K562 (cell line): ENCODE measurements at regions not wholly inside any gene's neighbourhood (a gene's known extent, or its start where the extent isn't known, plus 50 kb on each side); places are given as distances from the start of the nearest gene placed in this dataset.

Experiments used
- ATAC-seq: fragments of 200-7000 bp; cut with Tn5 transposase; 3 replicates; pipeline ENCODE4 v1.9.1; 2020; ENCODE audit warnings: moderate library complexity
- BruUV-seq: library from RNA; stranded (reverse); fragments of 400-500 nt; replicated peaks from 2 replicates; lab custom pipeline; 2021; lab: Mats Ljungman, UMichigan
- CTCF ChIA-PET: fragments of 300-600 bp; formaldehyde crosslinking; extraction: SDS; loops from one replicate; lab custom pipeline; 2021; ENCODE audit warnings: low intra/inter-chr PET ratio; lab: Yijun Ruan, JAX
- POLR2A ChIA-PET: fragments of 300-600, 350-650 bp; sonication (Branson Sonifier 250); formaldehyde crosslinking; extraction: SDS; loops from one replicate; lab custom pipeline; 2021; ENCODE audit warnings: antibody characterized with exemption, inconsistent platforms; lab: Yijun Ruan, JAX
- DNase-seq, 4 experiments: peaks; one replicate each; pipeline versions ENCODE4 v3.0.0 to v3.0.0-alpha.2; 2011 to 2018; ENCODE audit warnings: low spot score in 3 of 4, mixed read lengths in 3 of 4; ENCODE audit errors: extremely low read depth in 1 of 4
- FAIRE-seq: peaks from 2 replicates; lab custom pipeline; 2011; peaks lifted over from hg19 to GRCh38; lab: Jason Lieb, UNC
- H2AFZ ChIP-seq: 2 replicates; pipeline ENCODE4 v1.6.0; 2011; ENCODE audit warnings: low read depth, low read length, control low read depth, inconsistent platforms
- H3K27ac ChIP-seq: fragments of 200-600 bp; 3 replicates; pipeline ENCODE4 v1.8.0; 2011; ENCODE audit warnings: low read depth, mild to moderate bottlenecking, control low read depth, inconsistent platforms, low read length, moderate library complexity, mixed read lengths; ENCODE audit errors: extremely low read depth
- H3K27me3 ChIP-seq, 2 experiments: fragments of 300-600 bp in 1 of 2; 2 replicates in 1 of 2; 3 replicates in 1 of 2; pipeline versions ENCODE4 v1.6.0 to v1.8.0; 2011; ENCODE audit warnings: inconsistent platforms in 2 of 2, low read length in 2 of 2, mild to moderate bottlenecking in 1 of 2, mixed read lengths in 1 of 2, moderate library complexity in 1 of 2; ENCODE audit not compliant: control insufficient read depth in 2 of 2, insufficient read depth in 2 of 2
- H3K36me3 ChIP-seq: fragments of 300-600 bp; 3 replicates; pipeline ENCODE4 v1.8.0; 2011; ENCODE audit warnings: mild to moderate bottlenecking, low read length, inconsistent platforms; ENCODE audit not compliant: control insufficient read depth, insufficient read depth
- H3K4me1 ChIP-seq, 2 experiments: fragments of 200-600 bp in 1 of 2; replicated peaks in 1 of 2; 2 replicates in 1 of 2; 3 replicates in 1 of 2; pipeline versions ENCODE4 v1.5.1 to v1.8.0; 2011; ENCODE audit warnings: inconsistent platforms in 2 of 2, low read length in 2 of 2, mild to moderate bottlenecking in 1 of 2, mixed read lengths in 1 of 2, moderate library complexity in 1 of 2; ENCODE audit not compliant: control insufficient read depth in 2 of 2, insufficient read depth in 2 of 2
- H3K4me2 ChIP-seq: 2 replicates; pipeline ENCODE4 v1.6.1; 2011; ENCODE audit warnings: low read length, control low read depth, inconsistent platforms, mixed read lengths; ENCODE audit not compliant: insufficient read depth
- H3K4me3 ChIP-seq: fragments of 200-600 bp; sonication (generic), shearing (Covaris generic); 2 replicates; pipeline ENCODE4 v1.5.1; 2016; ENCODE audit warnings: control low read depth, inconsistent platforms
- H3K79me2 ChIP-seq: fragments of 200-600 bp; 3 replicates; pipeline ENCODE4 v1.8.0; 2011; ENCODE audit warnings: low read length, inconsistent platforms; ENCODE audit not compliant: control insufficient read depth, insufficient read depth
- H3K9ac ChIP-seq, 2 experiments: 2 replicates each; pipeline versions ENCODE4 v1.6.0 to v1.6.1; 2011; ENCODE audit warnings: low read depth in 2 of 2, low read length in 2 of 2, control low read depth in 1 of 2, inconsistent platforms in 1 of 2, mild to moderate bottlenecking in 1 of 2, mixed read lengths in 1 of 2; ENCODE audit not compliant: insufficient read depth in 1 of 2
- H3K9me1 ChIP-seq: one replicate; pipeline ENCODE4 v1.6.0; 2011; ENCODE audit warnings: inconsistent platforms, mild to moderate bottlenecking, low read length, moderate library complexity; ENCODE audit not compliant: control insufficient read depth, insufficient read depth
- H3K9me3 ChIP-seq: replicated peaks from 2 replicates; pipeline ENCODE4 v1.5.1; 2011; ENCODE audit warnings: low read depth, low read length, inconsistent platforms; ENCODE audit not compliant: control insufficient read depth, insufficient read depth
- H4K20me1 ChIP-seq: replicated peaks from 2 replicates; pipeline ENCODE4 v1.6.1; 2011; ENCODE audit warnings: low read length, inconsistent platforms, mixed read lengths; ENCODE audit not compliant: control insufficient read depth, insufficient read depth
- HOXB6 ChIP-seq: fragments of 250-450 bp; sonication (Bioruptor Pico); IDR thresholded peaks from 2 replicates; pipeline ENCODE4 v1.5.1; 2022; ENCODE audit warnings: mild to moderate bottlenecking, borderline replicate concordance
- SAFB ChIP-seq: fragments of 200-400 bp; formaldehyde crosslinking; IDR thresholded peaks from 2 replicates; pipeline ENCODE4 v1.6.1; 2017; ENCODE audit warnings: low read depth, low read length, borderline replicate concordance
- SREBF1 ChIP-seq: fragments of 150-350 bp; IDR thresholded peaks from 2 replicates; pipeline ENCODE4 v1.6.1; 2014; ENCODE audit warnings: antibody characterized with exemption, low read depth, low read length, borderline replicate concordance
- TRIM24 ChIP-seq, 2 experiments: fragments of 450-650 bp; IDR thresholded peaks; 2 replicates each; pipeline ENCODE4 v1.6.1; 2016
- ZBTB5 ChIP-seq: fragments of 450-650 bp; IDR thresholded peaks from 2 replicates; pipeline ENCODE4 v1.6.1; 2017; ENCODE audit warnings: antibody characterized with exemption
- ZNF583 ChIP-seq: fragments of 250-450 bp; sonication (Bioruptor Pico); IDR thresholded peaks from 2 replicates; pipeline ENCODE4 v1.4.0; 2020
- WGBS: fragments of 100-300 bp; shearing (Covaris generic); methylation state at CpG from one replicate; pipeline ENCODE4 v1.1.6; 2016; ENCODE audit warnings: low coverage, mixed read lengths; ENCODE audit not compliant: insufficient coverage; ENCODE audit errors: missing lambda C conversion rate; 5-methylcytosine and 5-hydroxymethylcytosine counted together
- in situ Hi-C: fragments of 300-500 bp; cut with MboI; formaldehyde crosslinking; loops from 4 replicates; pipeline ENCODE4 v1.15.0; 2018; ENCODE audit warnings: inconsistent platforms, mixed read lengths
- intact Hi-C: fragments of 100-400 bp; cut with micrococcal nuclease; formaldehyde crosslinking; loops from 2 replicates; pipeline ENCODE4 v1.14.2; 2022

DNA sequence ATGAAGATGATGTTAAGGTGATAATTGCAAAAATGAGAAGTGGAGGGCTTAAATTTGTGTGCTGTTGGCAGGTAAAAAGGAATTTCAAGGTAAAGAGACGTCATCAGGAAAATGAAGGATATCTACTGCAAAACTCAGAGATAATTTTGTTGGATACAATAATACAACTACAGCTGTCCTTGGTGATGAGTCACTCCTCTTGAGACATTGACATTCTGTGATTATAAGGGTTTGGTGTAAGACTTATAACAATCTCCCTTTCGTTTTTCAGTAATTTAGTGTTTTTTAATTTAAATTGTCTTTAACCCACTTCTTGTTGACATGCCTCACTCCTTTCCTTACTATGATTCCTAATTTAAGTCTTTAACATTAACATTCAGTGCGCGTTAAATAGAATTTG is 1074.1 kb upstream of the SLIT2 start:
- intact Hi-C loops = no loop called here
- POLR2A ChIA-PET = no interaction called here
- Histone ChIP-seq H3K4me1 (no peaks in the 10 kb centered on the region), H3K9me1 (no peaks in the 10 kb centered on the region), H4K20me1 (no peaks in the 10 kb centered on the region), H3K9ac (no peak overlapping the region), H3K9me3 (0 out of 2 replicates have a peak, but pooled peaks cover 2% of the 10 kb centered on the region), H3K4me3 (no peak overlapping the region), H3K79me2 (no peaks in the 10 kb centered on the region), H3K4me2 (no peak overlapping the region), H3K27ac (no peak overlapping the region), H2AFZ (no peak overlapping the region), H3K36me3 (no peaks in the 10 kb centered on the region), H3K27me3 (no peaks in the 10 kb centered on the region)
- FAIRE-seq = no peak
- in situ Hi-C loops = no loop called here
- BruUV-seq = no TSS peak
- CTCF ChIA-PET = no interaction called here
- WGBS = 11% methylated on average over 4 of the region's 4 CpGs
- DNase-seq = no peak
- TF ChIP-seq HOXB6 (CRISPR knock-in tag) = no peak
- no peak for TF ChIP-seq TRIM24 (IDR thresholded peaks at IDR 0.05)
- TF ChIP-seq ZBTB5 = no peak
- no peak for TF ChIP-seq SAFB
- no peak for TF ChIP-seq SREBF1
- no peak for TF ChIP-seq ZNF583 (CRISPR knock-in tag)
- no peak for ATAC-seq
